Vagina (tissue), 2 donors: ENCODE measurements at regions not wholly inside any gene's neighbourhood (a gene's known extent, or its start where the extent isn't known, plus 50 kb on each side); places are given as distances from the start of the nearest gene placed in this dataset.

Experiments
- DNase-seq, 2 donors: peaks; one replicate each; pipeline ENCODE4 v3.0.0-alpha.2; 2017; ENCODE audit errors: extremely low spot score in 2 of 2
- H3K27ac ChIP-seq: fragments of 200-600 bp; sonication (generic); one replicate; pipeline ENCODE4 v1.5.1; 2019
- H3K27me3 ChIP-seq: fragments of 200-600 bp; sonication (generic); one replicate; pipeline ENCODE4 v1.5.1; 2019
- H3K36me3 ChIP-seq, 2 donors: fragments of 200-600 bp; sonication (generic); one replicate each; pipeline ENCODE4 v1.5.1; 2017 to 2019
- H3K4me1 ChIP-seq: fragments of 200-600 bp; sonication (generic); one replicate; pipeline ENCODE4 v1.5.1; 2019
- H3K4me3 ChIP-seq, 2 donors: fragments of 200-600 bp; sonication (generic); 1 replicate in 1 of 2; 2 replicates in 1 of 2; pipeline ENCODE4 v1.5.1; 2016 to 2019
- H3K9me3 ChIP-seq: fragments of 200-600 bp; sonication (generic); one replicate; pipeline ENCODE4 v1.5.1; 2019
- POLR2A ChIP-seq, 2 donors: fragments of 450-650 bp; IDR thresholded peaks; one replicate each; pipeline ENCODE4 v1.6.1; 2017; ENCODE audit warnings: antibody characterized with exemption in 2 of 2, mild to moderate bottlenecking in 2 of 2, moderate library complexity in 2 of 2
- POLR2AphosphoS5 ChIP-seq, 2 donors: sonication (generic); formaldehyde crosslinking; IDR thresholded peaks; one replicate each; pipeline ENCODE4 v1.9.0; 2017; ENCODE audit warnings: antibody characterized with exemption in 2 of 2, mild to moderate bottlenecking in 2 of 2, low read depth in 1 of 2; ENCODE audit not compliant: insufficient read depth in 1 of 2
- intact Hi-C: fragments of 100-400 bp; cut with DNase I; formaldehyde crosslinking; loops from one replicate; pipeline ENCODE4 v1.15.1; 2023
- TF ChIP-seq, protein P1 (sequence below), 3 experiments: fragments of 450-650 bp in 2 of 3; fragments of 200-600 bp in 1 of 3; sonication (generic) in 1 of 3; IDR thresholded peaks; one replicate each; pipeline ENCODE4 v1.5.1; 2017 to 2019; ENCODE audit warnings: antibody characterized with exemption in 3 of 3, mild to moderate bottlenecking in 2 of 3, moderate library complexity in 2 of 3

DNA sequence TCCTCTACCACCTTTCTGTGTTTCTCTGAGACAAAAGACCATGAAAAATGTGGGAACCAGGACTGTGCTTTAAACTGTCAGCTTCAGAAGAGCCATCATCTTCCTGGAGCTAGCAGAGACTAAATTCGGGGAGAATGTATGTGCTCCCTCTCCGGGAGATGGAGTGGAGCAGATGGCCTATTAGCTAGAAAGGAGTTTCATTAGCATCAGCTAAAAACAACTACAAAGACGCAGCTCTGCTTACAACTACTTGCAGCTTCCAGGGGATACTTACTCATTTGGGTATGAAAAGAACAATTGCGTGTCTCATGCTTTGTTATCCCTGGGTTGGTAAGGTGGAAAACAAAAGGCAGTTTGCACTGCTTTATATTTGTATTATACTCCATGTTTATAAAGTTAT, 159.6 kb downstream of the MFSD1 start:
- Histone ChIP-seq H3K4me3 (no peak overlapping the region), H3K4me1 (no peaks in the 10 kb centered on the region), H3K36me3 (no peaks in the 10 kb centered on the region), H3K27me3 (no peaks in the 10 kb centered on the region), H3K9me3 (no peaks in the 10 kb centered on the region), H3K27ac (no peak overlapping the region)
- intact Hi-C loops, result no loop called here
- no peak for DNase-seq
- TF ChIP-seq POLR2AphosphoS5 (IDR thresholded peaks at IDR 0.05; ENCODE audit: insufficient read depth in 1 of 2, low read depth in 1 of 2), result no peak
- TF ChIP-seq, protein P1, sequence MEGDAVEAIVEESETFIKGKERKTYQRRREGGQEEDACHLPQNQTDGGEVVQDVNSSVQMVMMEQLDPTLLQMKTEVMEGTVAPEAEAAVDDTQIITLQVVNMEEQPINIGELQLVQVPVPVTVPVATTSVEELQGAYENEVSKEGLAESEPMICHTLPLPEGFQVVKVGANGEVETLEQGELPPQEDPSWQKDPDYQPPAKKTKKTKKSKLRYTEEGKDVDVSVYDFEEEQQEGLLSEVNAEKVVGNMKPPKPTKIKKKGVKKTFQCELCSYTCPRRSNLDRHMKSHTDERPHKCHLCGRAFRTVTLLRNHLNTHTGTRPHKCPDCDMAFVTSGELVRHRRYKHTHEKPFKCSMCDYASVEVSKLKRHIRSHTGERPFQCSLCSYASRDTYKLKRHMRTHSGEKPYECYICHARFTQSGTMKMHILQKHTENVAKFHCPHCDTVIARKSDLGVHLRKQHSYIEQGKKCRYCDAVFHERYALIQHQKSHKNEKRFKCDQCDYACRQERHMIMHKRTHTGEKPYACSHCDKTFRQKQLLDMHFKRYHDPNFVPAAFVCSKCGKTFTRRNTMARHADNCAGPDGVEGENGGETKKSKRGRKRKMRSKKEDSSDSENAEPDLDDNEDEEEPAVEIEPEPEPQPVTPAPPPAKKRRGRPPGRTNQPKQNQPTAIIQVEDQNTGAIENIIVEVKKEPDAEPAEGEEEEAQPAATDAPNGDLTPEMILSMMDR (IDR thresholded peaks at IDR 0.05), result no peak
- no peak for TF ChIP-seq POLR2A (IDR thresholded peaks at IDR 0.05)

DNA sequence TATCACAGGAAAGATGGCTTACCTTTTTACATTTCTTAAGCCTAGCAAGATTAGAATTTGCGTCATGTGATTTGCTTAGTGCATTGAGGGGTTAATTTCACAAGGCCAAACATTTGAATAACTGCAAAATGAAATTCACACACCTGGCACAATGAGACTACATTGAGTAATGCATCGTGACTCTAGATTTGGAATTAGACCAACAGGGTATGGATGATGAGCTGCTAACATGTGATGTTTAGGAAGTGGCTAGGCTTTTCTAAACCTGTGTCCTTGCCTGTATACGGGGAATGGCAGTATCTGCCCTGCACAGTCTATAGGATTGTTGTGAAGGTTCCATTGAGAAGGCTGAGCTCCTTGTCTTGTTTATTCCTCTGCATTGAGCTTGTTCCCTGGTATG, 160.1 kb downstream of the MFSD1 start:
- no peaks in the 10 kb centered on the region for H3K4me1 ChIP-seq
- H3K27ac ChIP-seq, result no peak overlapping the region
- no peak for DNase-seq
- H3K4me3 ChIP-seq, result no peak overlapping the region
- H3K36me3 ChIP-seq, result no peaks in the 10 kb centered on the region
- H3K27me3 ChIP-seq, result no peaks in the 10 kb centered on the region
- TF ChIP-seq, protein P1 (IDR thresholded peaks at IDR 0.05), result no peak
- TF ChIP-seq POLR2AphosphoS5 (IDR thresholded peaks at IDR 0.05; ENCODE audit: insufficient read depth in 1 of 2, low read depth in 1 of 2), result no peak
- no peak for TF ChIP-seq POLR2A (IDR thresholded peaks at IDR 0.05)
- intact Hi-C loops, result no loop called here
- H3K9me3 ChIP-seq, result no peaks in the 10 kb centered on the region

DNA sequence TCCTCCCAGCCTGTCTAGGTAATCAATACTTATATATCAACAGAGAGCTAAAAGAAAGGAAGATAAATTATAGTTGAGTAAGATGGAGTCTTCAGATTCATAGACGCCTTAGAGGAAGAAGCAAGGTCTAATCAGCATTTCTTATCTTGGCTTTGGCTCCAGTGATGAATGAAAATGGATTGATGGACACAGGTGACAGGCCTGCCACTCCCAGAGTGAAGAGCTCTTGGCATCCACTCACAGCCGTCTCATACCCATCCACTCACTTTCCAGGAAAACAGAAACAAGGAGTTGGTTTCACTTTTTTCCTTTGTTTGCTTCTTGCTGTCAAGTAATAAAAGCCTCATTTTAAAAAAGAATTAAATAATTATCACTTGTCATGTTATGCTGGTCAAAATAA, 168.2 kb downstream of the MFSD1 start:
- TF ChIP-seq, protein P1 (IDR thresholded peaks at IDR 0.05), result no peak
- TF ChIP-seq POLR2A (IDR thresholded peaks at IDR 0.05) (no peak), POLR2AphosphoS5 (IDR thresholded peaks at IDR 0.05; ENCODE audit: insufficient read depth in 1 of 2, low read depth in 1 of 2) (no peak)
- Histone ChIP-seq H3K27me3 (no peaks in the 10 kb centered on the region), H3K4me1 (no peaks in the 10 kb centered on the region), H3K9me3 (no peaks in the 10 kb centered on the region), H3K27ac (no peak overlapping the region), H3K36me3 (no peaks in the 10 kb centered on the region), H3K4me3 (no peak overlapping the region)
- intact Hi-C loops, result no loop called here
- DNase-seq, result no peak

DNA sequence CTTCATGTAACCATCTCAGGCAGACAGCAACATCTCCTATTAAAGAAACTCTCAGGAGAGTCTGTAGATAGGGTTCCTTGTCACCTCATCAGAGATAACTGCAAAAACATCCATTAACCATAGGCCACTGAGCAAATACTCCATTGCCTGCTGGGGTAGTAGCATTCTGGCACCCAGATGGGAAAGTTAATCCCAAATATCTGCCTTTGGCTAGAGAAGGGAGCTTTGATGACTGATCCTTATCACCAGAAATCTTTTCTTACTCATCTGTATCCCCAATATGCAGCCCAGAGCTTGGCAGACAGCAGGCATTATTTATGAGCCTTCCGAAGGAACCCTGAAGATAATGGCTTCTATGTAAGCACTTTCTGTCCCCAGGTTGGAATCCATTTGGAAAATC, 173.1 kb downstream of the MFSD1 start:
- TF ChIP-seq POLR2A (IDR thresholded peaks at IDR 0.05) (no peak), POLR2AphosphoS5 (IDR thresholded peaks at IDR 0.05; ENCODE audit: insufficient read depth in 1 of 2, low read depth in 1 of 2) (no peak)
- TF ChIP-seq, protein P1 (IDR thresholded peaks at IDR 0.05), result no peak
- DNase-seq, result no peak
- Histone ChIP-seq H3K4me3 (no peak overlapping the region), H3K9me3 (no peaks in the 10 kb centered on the region), H3K36me3 (no peaks in the 10 kb centered on the region), H3K27me3 (no peaks in the 10 kb centered on the region), H3K27ac (no peak overlapping the region), H3K4me1 (no peaks in the 10 kb centered on the region)
- intact Hi-C loops, result no loop called here

DNA sequence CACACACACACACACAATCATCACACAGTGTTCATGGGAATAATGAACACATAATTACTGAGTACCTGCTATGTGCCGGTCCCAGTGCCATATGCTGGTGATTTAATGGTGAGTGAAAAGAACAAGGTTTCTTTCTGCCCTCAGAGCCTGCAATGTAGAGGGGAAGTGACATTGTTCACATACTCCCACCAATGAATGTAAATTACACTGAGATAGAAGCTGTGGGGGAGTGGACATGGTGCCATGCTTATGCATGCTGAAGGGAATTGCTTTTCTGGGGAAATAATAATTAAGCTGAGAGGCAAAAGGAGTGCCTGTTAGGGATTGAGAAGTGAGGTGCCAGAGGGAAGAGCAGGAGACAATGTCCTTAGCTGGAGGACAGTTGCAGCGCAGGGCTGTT, 175.1 kb downstream of the MFSD1 start:
- Histone ChIP-seq H3K9me3 (no peaks in the 10 kb centered on the region), H3K4me1 (no peaks in the 10 kb centered on the region), H3K4me3 (no peak overlapping the region), H3K27me3 (no peaks in the 10 kb centered on the region), H3K36me3 (no peaks in the 10 kb centered on the region), H3K27ac (no peak overlapping the region)
- intact Hi-C loops, result no loop called here
- no peak for DNase-seq
- no peak for TF ChIP-seq POLR2A (IDR thresholded peaks at IDR 0.05)
- TF ChIP-seq, protein P1 (IDR thresholded peaks at IDR 0.05), result no peak
- TF ChIP-seq POLR2AphosphoS5 (IDR thresholded peaks at IDR 0.05; ENCODE audit: insufficient read depth in 1 of 2, low read depth in 1 of 2), result no peak
